GM12878 (cell line): ENCODE measurements at regions not wholly inside any gene's neighbourhood (a gene's known extent, or its start where the extent isn't known, plus 50 kb on each side); places are given as distances from the start of the nearest gene placed in this dataset.

Experiments used
- ATAC-seq: fragments of 200-7000 bp; cut with Tn5 transposase; 3 replicates; pipeline ENCODE4 v1.9.1; 2020; ENCODE audit warnings: mild to moderate bottlenecking, moderate library complexity
- BruUV-seq: library from RNA; stranded (reverse); fragments of 400-500 nt; replicated peaks from 2 replicates; lab custom pipeline; 2021; lab: Mats Ljungman, UMichigan
- CTCF ChIA-PET: fragments of 300-600 bp; sonication (Branson Sonifier 250); formaldehyde crosslinking; extraction: SDS; loops from one replicate; lab custom pipeline; 2021; ENCODE audit warnings: inconsistent platforms; lab: Yijun Ruan, JAX
- POLR2A ChIA-PET: fragments of 350-600 bp; formaldehyde crosslinking; extraction: SDS; loops from one replicate; lab custom pipeline; 2021; ENCODE audit warnings: inconsistent platforms; lab: Charles Lee
- RAD21 ChIA-PET: fragments of 300-600 bp; sonication (Branson Sonifier 250); formaldehyde crosslinking; loops from one replicate; lab custom pipeline; 2023; ENCODE audit warnings: antibody characterized with exemption; ENCODE audit not compliant: unreplicated experiment; lab: Charles Lee
- SMC1A ChIA-PET: fragments of 300-600 bp; sonication (Branson Sonifier 250); formaldehyde crosslinking; loops from one replicate; lab custom pipeline; 2023; ENCODE audit not compliant: unreplicated experiment, uncharacterized antibody; lab: Charles Lee
- DNase-seq: peaks from one replicate; pipeline ENCODE4 v3.0.0-alpha.2; 2011; ENCODE audit warnings: low read depth, low spot score
- FAIRE-seq: peaks from 3 replicates; lab custom pipeline; 2011; peaks lifted over from hg19 to GRCh38; lab: Jason Lieb, UNC
- H2AFZ ChIP-seq: 2 replicates; pipeline ENCODE4 v1.6.0; 2011; ENCODE audit warnings: low read depth, low read length, control low read depth; ENCODE audit not compliant: control insufficient read depth
- H3K27ac ChIP-seq: 2 replicates; pipeline ENCODE4 v1.5.1; 2011; ENCODE audit warnings: control low read depth; ENCODE audit not compliant: control insufficient read depth, insufficient read depth
- H3K27me3 ChIP-seq, 2 experiments: replicated peaks in 1 of 2; 2 replicates each; pipeline versions ENCODE4 v1.6.0 to v1.6.1; 2011; ENCODE audit warnings: low read length in 1 of 2; ENCODE audit not compliant: control insufficient read depth in 2 of 2, insufficient read depth in 2 of 2
- H3K36me3 ChIP-seq, 2 experiments: 2 replicates each; pipeline ENCODE4 v1.5.1; 2011; ENCODE audit warnings: low read length in 1 of 2; ENCODE audit not compliant: control insufficient read depth in 2 of 2, insufficient read depth in 2 of 2
- H3K4me1 ChIP-seq: 2 replicates; pipeline ENCODE4 v1.6.1; 2011; ENCODE audit warnings: mild to moderate bottlenecking, low read length, moderate library complexity, mixed read lengths; ENCODE audit not compliant: control insufficient read depth, insufficient read depth
- H3K4me2 ChIP-seq: 2 replicates; pipeline ENCODE4 v1.6.0; 2011; ENCODE audit warnings: control low read depth; ENCODE audit not compliant: control insufficient read depth, insufficient read depth
- H3K4me3 ChIP-seq: fragments of 200-600 bp; sonication (generic); 2 replicates; pipeline ENCODE4 v1.5.1; 2016
- H3K79me2 ChIP-seq: 2 replicates; pipeline ENCODE4 v1.6.0; 2011; ENCODE audit warnings: low read length; ENCODE audit not compliant: control insufficient read depth, insufficient read depth
- H3K9ac ChIP-seq: 2 replicates; pipeline ENCODE4 v1.8.0; 2011; ENCODE audit warnings: low read length, control low read depth, mixed read lengths; ENCODE audit not compliant: control insufficient read depth, insufficient read depth
- H3K9me3 ChIP-seq: replicated peaks from 3 replicates; pipeline ENCODE4 v1.5.1; 2011; ENCODE audit warnings: mild to moderate bottlenecking, low read length; ENCODE audit not compliant: control insufficient read depth, insufficient read depth
- H4K20me1 ChIP-seq: 2 replicates; pipeline ENCODE4 v1.6.0; 2011; ENCODE audit not compliant: control insufficient read depth, insufficient read depth
- BHLHE40 ChIP-seq, 2 experiments: fragments of 450-650 bp in 1 of 2; IDR thresholded peaks; 2 replicates each; pipeline ENCODE4 v1.6.1; 2011 to 2017; ENCODE audit warnings: low read depth in 2 of 2, borderline replicate concordance in 1 of 2, improper control_type of control experiment in 1 of 2, low read length in 1 of 2, mild to moderate bottlenecking in 1 of 2
- CHD2 ChIP-seq: IDR thresholded peaks from 2 replicates; pipeline ENCODE4 v1.6.1; 2011; ENCODE audit warnings: low read depth, low read length, improper control_type of control experiment, borderline replicate concordance
- NFIC ChIP-seq: IDR thresholded peaks from 2 replicates; pipeline ENCODE4 v1.6.1; 2012; ENCODE audit warnings: low read depth, mild to moderate bottlenecking, inconsistent platforms, low read length, moderate library complexity
- NR2C2 ChIP-seq: IDR thresholded peaks from 2 replicates; pipeline ENCODE4 v1.6.1; 2011; ENCODE audit warnings: borderline replicate concordance, low read depth; ENCODE audit not compliant: control insufficient read depth, insufficient read length
- PAX8 ChIP-seq: fragments of 450-650 bp; IDR thresholded peaks from 2 replicates; pipeline ENCODE4 v1.6.1; 2017; ENCODE audit warnings: mild to moderate bottlenecking, moderate library complexity
- POLR2A ChIP-seq: IDR thresholded peaks from 2 replicates; pipeline ENCODE4 v1.6.1; 2011; ENCODE audit warnings: low read depth, mild to moderate bottlenecking, low read length
- STAT3 ChIP-seq: IDR thresholded peaks from 2 replicates; pipeline ENCODE4 v1.6.1; 2011; ENCODE audit warnings: low read depth, low read length, improper control_type of control experiment
- WGBS: methylation state at CpG from one replicate; pipeline ENCODE4 v1.1.6; 2016; ENCODE audit warnings: low lambda C conversion rate; ENCODE audit not compliant: insufficient replicate concordance, insufficient coverage; ENCODE audit errors: missing lambda C conversion rate; 5-methylcytosine and 5-hydroxymethylcytosine counted together
- in situ Hi-C: fragments of 300-500 bp; cut with MboI; formaldehyde crosslinking; loops from 9 replicates; pipeline ENCODE4 v1.14.3; 2018; ENCODE audit warnings: mixed read lengths
- intact Hi-C: fragments of 100-400 bp; cut with micrococcal nuclease; formaldehyde crosslinking; loops from one replicate; pipeline ENCODE4 v1.14.2; 2022; ENCODE audit not compliant: unreplicated experiment
- TF ChIP-seq, protein P1 (sequence below): fragments of 450-650 bp; IDR thresholded peaks from 2 replicates; pipeline ENCODE4 v1.6.1; 2017; ENCODE audit warnings: mild to moderate bottlenecking, moderate library complexity
- TF ChIP-seq, protein P2 (sequence below), 3 experiments: IDR thresholded peaks in 2 of 3; conservative IDR thresholded peaks in 1 of 3; 2 replicates each; pipeline ENCODE4 v1.5.1; 2011; ENCODE audit warnings: low read depth in 3 of 3, low read length in 3 of 3, mild to moderate bottlenecking in 3 of 3, control low read depth in 2 of 3, moderate library complexity in 2 of 3, inconsistent platforms in 1 of 3, mixed read lengths in 1 of 3; ENCODE audit not compliant: control insufficient read depth in 2 of 3, insufficient read depth in 1 of 3; ENCODE audit errors: extremely low read depth in 1 of 3
- TF ChIP-seq, protein P3 (sequence below): fragments of 450-650 bp; IDR thresholded peaks from 2 replicates; pipeline ENCODE4 v1.6.1; 2016; ENCODE audit warnings: mild to moderate bottlenecking, moderate library complexity, borderline replicate concordance

DNA sequence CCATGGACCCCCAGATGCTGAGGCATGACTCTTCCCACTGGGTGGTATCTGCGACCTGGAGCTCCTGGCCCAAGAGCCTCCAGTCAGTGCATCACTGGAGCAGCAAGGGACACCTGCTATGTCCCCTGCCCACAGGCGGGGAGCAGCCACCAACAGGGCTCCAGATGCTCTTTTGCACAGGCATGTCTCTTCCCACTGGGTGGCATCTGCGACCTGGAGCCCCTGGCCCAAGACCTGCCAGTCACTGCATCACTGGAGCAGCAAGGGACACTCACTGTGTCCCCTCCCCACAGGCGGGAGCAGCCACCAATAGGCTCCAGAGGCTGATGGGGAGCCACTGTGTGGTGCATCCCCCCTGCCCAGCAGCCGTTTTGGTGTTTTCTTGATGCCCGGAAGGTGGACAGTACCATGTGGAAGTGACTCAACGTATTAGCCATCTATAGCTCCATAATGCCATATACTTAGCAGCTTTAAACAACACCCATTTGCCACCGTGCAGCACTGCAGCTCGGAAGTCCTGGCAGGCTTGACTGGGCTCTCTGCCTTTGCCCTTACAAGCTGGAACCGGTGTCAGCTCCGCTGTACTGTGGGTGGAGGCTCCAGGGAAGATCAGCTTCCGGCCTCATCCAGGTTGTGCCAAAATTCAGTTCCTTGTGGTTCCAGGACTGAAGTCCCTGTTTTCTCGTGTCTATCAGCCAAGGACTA lies 124.9 kb upstream of the CST7 start:
- Histone ChIP-seq H3K79me2 (no peaks in the 10 kb centered on the region), H3K9me3 (no peaks in the 10 kb centered on the region), H3K27ac (no peak overlapping the region), H3K4me2 (no peak overlapping the region), H3K4me3 (no peak overlapping the region), H3K36me3 (no peaks in the 10 kb centered on the region), H3K9ac (no peak overlapping the region), H2AFZ (no peak overlapping the region), H4K20me1 (no peaks in the 10 kb centered on the region), H3K4me1 (no peaks in the 10 kb centered on the region), H3K27me3 (peaks cover 0 to 3% of the 10 kb centered on the region in 2 experiments; a peak in 2 of 4 replicates)
- TF ChIP-seq POLR2A (no peak), CHD2 (no peak), STAT3 (no peak), NFIC (no peak), PAX8 (no peak), NR2C2 (no peak), BHLHE40 (IDR thresholded peaks at IDR 0.05; ENCODE audit: borderline replicate concordance in 1 of 2, low read depth in 2 of 2, low read length in 1 of 2) (no peak)
- TF ChIP-seq, protein P1, sequence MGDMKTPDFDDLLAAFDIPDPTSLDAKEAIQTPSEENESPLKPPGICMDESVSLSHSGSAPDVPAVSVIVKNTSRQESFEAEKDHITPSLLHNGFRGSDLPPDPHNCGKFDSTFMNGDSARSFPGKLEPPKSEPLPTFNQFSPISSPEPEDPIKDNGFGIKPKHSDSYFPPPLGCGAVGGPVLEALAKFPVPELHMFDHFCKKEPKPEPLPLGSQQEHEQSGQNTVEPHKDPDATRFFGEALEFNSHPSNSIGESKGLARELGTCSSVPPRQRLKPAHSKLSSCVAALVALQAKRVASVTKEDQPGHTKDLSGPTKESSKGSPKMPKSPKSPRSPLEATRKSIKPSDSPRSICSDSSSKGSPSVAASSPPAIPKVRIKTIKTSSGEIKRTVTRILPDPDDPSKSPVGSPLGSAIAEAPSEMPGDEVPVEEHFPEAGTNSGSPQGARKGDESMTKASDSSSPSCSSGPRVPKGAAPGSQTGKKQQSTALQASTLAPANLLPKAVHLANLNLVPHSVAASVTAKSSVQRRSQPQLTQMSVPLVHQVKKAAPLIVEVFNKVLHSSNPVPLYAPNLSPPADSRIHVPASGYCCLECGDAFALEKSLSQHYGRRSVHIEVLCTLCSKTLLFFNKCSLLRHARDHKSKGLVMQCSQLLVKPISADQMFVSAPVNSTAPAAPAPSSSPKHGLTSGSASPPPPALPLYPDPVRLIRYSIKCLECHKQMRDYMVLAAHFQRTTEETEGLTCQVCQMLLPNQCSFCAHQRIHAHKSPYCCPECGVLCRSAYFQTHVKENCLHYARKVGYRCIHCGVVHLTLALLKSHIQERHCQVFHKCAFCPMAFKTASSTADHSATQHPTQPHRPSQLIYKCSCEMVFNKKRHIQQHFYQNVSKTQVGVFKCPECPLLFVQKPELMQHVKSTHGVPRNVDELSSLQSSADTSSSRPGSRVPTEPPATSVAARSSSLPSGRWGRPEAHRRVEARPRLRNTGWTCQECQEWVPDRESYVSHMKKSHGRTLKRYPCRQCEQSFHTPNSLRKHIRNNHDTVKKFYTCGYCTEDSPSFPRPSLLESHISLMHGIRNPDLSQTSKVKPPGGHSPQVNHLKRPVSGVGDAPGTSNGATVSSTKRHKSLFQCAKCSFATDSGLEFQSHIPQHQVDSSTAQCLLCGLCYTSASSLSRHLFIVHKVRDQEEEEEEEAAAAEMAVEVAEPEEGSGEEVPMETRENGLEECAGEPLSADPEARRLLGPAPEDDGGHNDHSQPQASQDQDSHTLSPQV: no peak
- TF ChIP-seq, protein P2, sequence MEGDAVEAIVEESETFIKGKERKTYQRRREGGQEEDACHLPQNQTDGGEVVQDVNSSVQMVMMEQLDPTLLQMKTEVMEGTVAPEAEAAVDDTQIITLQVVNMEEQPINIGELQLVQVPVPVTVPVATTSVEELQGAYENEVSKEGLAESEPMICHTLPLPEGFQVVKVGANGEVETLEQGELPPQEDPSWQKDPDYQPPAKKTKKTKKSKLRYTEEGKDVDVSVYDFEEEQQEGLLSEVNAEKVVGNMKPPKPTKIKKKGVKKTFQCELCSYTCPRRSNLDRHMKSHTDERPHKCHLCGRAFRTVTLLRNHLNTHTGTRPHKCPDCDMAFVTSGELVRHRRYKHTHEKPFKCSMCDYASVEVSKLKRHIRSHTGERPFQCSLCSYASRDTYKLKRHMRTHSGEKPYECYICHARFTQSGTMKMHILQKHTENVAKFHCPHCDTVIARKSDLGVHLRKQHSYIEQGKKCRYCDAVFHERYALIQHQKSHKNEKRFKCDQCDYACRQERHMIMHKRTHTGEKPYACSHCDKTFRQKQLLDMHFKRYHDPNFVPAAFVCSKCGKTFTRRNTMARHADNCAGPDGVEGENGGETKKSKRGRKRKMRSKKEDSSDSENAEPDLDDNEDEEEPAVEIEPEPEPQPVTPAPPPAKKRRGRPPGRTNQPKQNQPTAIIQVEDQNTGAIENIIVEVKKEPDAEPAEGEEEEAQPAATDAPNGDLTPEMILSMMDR (IDR thresholded peaks at IDR 0.05 in 2 of 3, conservative IDR thresholded peaks at IDR 0.05 in 1 of 3; ENCODE audit: control insufficient read depth in 2 of 3, extremely low read depth in 1 of 3, insufficient read depth in 1 of 3, low read depth in 3 of 3, low read length in 3 of 3): no peak
- TF ChIP-seq, protein P3, sequence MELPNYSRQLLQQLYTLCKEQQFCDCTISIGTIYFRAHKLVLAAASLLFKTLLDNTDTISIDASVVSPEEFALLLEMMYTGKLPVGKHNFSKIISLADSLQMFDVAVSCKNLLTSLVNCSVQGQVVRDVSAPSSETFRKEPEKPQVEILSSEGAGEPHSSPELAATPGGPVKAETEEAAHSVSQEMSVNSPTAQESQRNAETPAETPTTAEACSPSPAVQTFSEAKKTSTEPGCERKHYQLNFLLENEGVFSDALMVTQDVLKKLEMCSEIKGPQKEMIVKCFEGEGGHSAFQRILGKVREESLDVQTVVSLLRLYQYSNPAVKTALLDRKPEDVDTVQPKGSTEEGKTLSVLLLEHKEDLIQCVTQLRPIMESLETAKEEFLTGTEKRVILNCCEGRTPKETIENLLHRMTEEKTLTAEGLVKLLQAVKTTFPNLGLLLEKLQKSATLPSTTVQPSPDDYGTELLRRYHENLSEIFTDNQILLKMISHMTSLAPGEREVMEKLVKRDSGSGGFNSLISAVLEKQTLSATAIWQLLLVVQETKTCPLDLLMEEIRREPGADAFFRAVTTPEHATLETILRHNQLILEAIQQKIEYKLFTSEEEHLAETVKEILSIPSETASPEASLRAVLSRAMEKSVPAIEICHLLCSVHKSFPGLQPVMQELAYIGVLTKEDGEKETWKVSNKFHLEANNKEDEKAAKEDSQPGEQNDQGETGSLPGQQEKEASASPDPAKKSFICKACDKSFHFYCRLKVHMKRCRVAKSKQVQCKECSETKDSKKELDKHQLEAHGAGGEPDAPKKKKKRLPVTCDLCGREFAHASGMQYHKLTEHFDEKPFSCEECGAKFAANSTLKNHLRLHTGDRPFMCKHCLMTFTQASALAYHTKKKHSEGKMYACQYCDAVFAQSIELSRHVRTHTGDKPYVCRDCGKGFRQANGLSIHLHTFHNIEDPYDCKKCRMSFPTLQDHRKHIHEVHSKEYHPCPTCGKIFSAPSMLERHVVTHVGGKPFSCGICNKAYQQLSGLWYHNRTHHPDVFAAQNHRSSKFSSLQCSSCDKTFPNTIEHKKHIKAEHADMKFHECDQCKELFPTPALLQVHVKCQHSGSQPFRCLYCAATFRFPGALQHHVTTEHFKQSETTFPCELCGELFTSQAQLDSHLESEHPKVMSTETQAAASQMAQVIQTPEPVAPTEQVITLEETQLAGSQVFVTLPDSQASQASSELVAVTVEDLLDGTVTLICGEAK: no peak
- 30% methylated on average over 12 of the region's 13 CpGs for whole genome bisulfite sequencing
- intact Hi-C loops: no loop called here
- in situ Hi-C loops: no loop called here
- ChIA-PET POLR2A (no interaction called here), SMC1A (no interaction called here), RAD21 (no interaction called here), CTCF (no interaction called here)
- DNase-seq (no peak), ATAC-seq (no peak), FAIRE-seq (no peak)
- BruUV-seq: no TSS peak
